GM12878 (cell line): ENCODE measurements at regions not wholly inside any gene's neighbourhood (a gene's known extent, or its start where the extent isn't known, plus 50 kb on each side); places are given as distances from the start of the nearest gene placed in this dataset.

ENCODE experiments used
- ATAC-seq: fragments of 200-7000 bp; cut with Tn5 transposase; 3 replicates; pipeline ENCODE4 v1.9.1; 2020; ENCODE audit warnings: mild to moderate bottlenecking, moderate library complexity
- BruUV-seq: library from RNA; stranded (reverse); fragments of 400-500 nt; replicated peaks from 2 replicates; lab custom pipeline; 2021; lab: Mats Ljungman, UMichigan
- CTCF ChIA-PET: fragments of 300-600 bp; sonication (Branson Sonifier 250); formaldehyde crosslinking; extraction: SDS; loops from one replicate; lab custom pipeline; 2021; ENCODE audit warnings: inconsistent platforms; lab: Yijun Ruan, JAX
- POLR2A ChIA-PET: fragments of 350-600 bp; formaldehyde crosslinking; extraction: SDS; loops from one replicate; lab custom pipeline; 2021; ENCODE audit warnings: inconsistent platforms; lab: Charles Lee
- RAD21 ChIA-PET: fragments of 300-600 bp; sonication (Branson Sonifier 250); formaldehyde crosslinking; loops from one replicate; lab custom pipeline; 2023; ENCODE audit warnings: antibody characterized with exemption; ENCODE audit not compliant: unreplicated experiment; lab: Charles Lee
- SMC1A ChIA-PET: fragments of 300-600 bp; sonication (Branson Sonifier 250); formaldehyde crosslinking; loops from one replicate; lab custom pipeline; 2023; ENCODE audit not compliant: unreplicated experiment, uncharacterized antibody; lab: Charles Lee
- DNase-seq: peaks from one replicate; pipeline ENCODE4 v3.0.0-alpha.2; 2011; ENCODE audit warnings: low read depth, low spot score
- FAIRE-seq: peaks from 3 replicates; lab custom pipeline; 2011; peaks lifted over from hg19 to GRCh38; lab: Jason Lieb, UNC
- H2AFZ ChIP-seq: 2 replicates; pipeline ENCODE4 v1.6.0; 2011; ENCODE audit warnings: low read depth, low read length, control low read depth; ENCODE audit not compliant: control insufficient read depth
- H3K27ac ChIP-seq: 2 replicates; pipeline ENCODE4 v1.5.1; 2011; ENCODE audit warnings: control low read depth; ENCODE audit not compliant: control insufficient read depth, insufficient read depth
- H3K27me3 ChIP-seq, 2 experiments: replicated peaks in 1 of 2; 2 replicates each; pipeline versions ENCODE4 v1.6.0 to v1.6.1; 2011; ENCODE audit warnings: low read length in 1 of 2; ENCODE audit not compliant: control insufficient read depth in 2 of 2, insufficient read depth in 2 of 2
- H3K36me3 ChIP-seq, 2 experiments: 2 replicates each; pipeline ENCODE4 v1.5.1; 2011; ENCODE audit warnings: low read length in 1 of 2; ENCODE audit not compliant: control insufficient read depth in 2 of 2, insufficient read depth in 2 of 2
- H3K4me1 ChIP-seq: 2 replicates; pipeline ENCODE4 v1.6.1; 2011; ENCODE audit warnings: mild to moderate bottlenecking, low read length, moderate library complexity, mixed read lengths; ENCODE audit not compliant: control insufficient read depth, insufficient read depth
- H3K4me2 ChIP-seq: 2 replicates; pipeline ENCODE4 v1.6.0; 2011; ENCODE audit warnings: control low read depth; ENCODE audit not compliant: control insufficient read depth, insufficient read depth
- H3K4me3 ChIP-seq: fragments of 200-600 bp; sonication (generic); 2 replicates; pipeline ENCODE4 v1.5.1; 2016
- H3K79me2 ChIP-seq: 2 replicates; pipeline ENCODE4 v1.6.0; 2011; ENCODE audit warnings: low read length; ENCODE audit not compliant: control insufficient read depth, insufficient read depth
- H3K9ac ChIP-seq: 2 replicates; pipeline ENCODE4 v1.8.0; 2011; ENCODE audit warnings: low read length, control low read depth, mixed read lengths; ENCODE audit not compliant: control insufficient read depth, insufficient read depth
- H3K9me3 ChIP-seq: replicated peaks from 3 replicates; pipeline ENCODE4 v1.5.1; 2011; ENCODE audit warnings: mild to moderate bottlenecking, low read length; ENCODE audit not compliant: control insufficient read depth, insufficient read depth
- H4K20me1 ChIP-seq: 2 replicates; pipeline ENCODE4 v1.6.0; 2011; ENCODE audit not compliant: control insufficient read depth, insufficient read depth
- CTCF ChIP-seq, 3 experiments: IDR thresholded peaks in 2 of 3; conservative IDR thresholded peaks in 1 of 3; 2 replicates each; pipeline ENCODE4 v1.5.1; 2011; ENCODE audit warnings: low read depth in 3 of 3, low read length in 3 of 3, mild to moderate bottlenecking in 3 of 3, control low read depth in 2 of 3, moderate library complexity in 2 of 3, inconsistent platforms in 1 of 3, mixed read lengths in 1 of 3; ENCODE audit not compliant: control insufficient read depth in 2 of 3, insufficient read depth in 1 of 3; ENCODE audit errors: extremely low read depth in 1 of 3
- LARP7 ChIP-seq: fragments of 450-650 bp; IDR thresholded peaks from 2 replicates; pipeline ENCODE4 v1.6.1; 2017; ENCODE audit warnings: mild to moderate bottlenecking
- NFXL1 ChIP-seq: fragments of 450-650 bp; IDR thresholded peaks from 2 replicates; pipeline ENCODE4 v1.6.1; 2017; ENCODE audit warnings: antibody characterized with exemption, mild to moderate bottlenecking, borderline replicate concordance
- NR2F1 ChIP-seq: fragments of 450-650 bp; conservative IDR thresholded peaks from 2 replicates; pipeline ENCODE4 v1.6.1; 2017; ENCODE audit warnings: mild to moderate bottlenecking
- STAT3 ChIP-seq: IDR thresholded peaks from 2 replicates; pipeline ENCODE4 v1.6.1; 2011; ENCODE audit warnings: low read depth, low read length, improper control_type of control experiment
- WGBS: methylation state at CpG from one replicate; pipeline ENCODE4 v1.1.6; 2016; ENCODE audit warnings: low lambda C conversion rate; ENCODE audit not compliant: insufficient replicate concordance, insufficient coverage; ENCODE audit errors: missing lambda C conversion rate; 5-methylcytosine and 5-hydroxymethylcytosine counted together
- in situ Hi-C: fragments of 300-500 bp; cut with MboI; formaldehyde crosslinking; loops from 9 replicates; pipeline ENCODE4 v1.14.3; 2018; ENCODE audit warnings: mixed read lengths
- intact Hi-C: fragments of 100-400 bp; cut with micrococcal nuclease; formaldehyde crosslinking; loops from one replicate; pipeline ENCODE4 v1.14.2; 2022; ENCODE audit not compliant: unreplicated experiment

- H3K4me3 ChIP-seq = no peak overlapping the region
- in situ Hi-C loops (no loop called here), intact Hi-C loops (no loop called here)
- BruUV-seq = no TSS peak
- no peaks in the 10 kb centered on the region for H3K36me3 ChIP-seq
- H2AFZ ChIP-seq = no peak overlapping the region
- ChIA-PET SMC1A (interaction anchor here (0.5 to 1.2 kb wide), 5 partner anchors 12 to 332 kb away, joined by 3 read pairs; no protein-coding TSS in a partner anchor), POLR2A (no interaction called here), CTCF (interaction anchor here (1.1 to 1.3 kb wide), 2 partner anchors 11 to 76 kb away, joined by 3 read pairs; no protein-coding TSS in a partner anchor), RAD21 (interaction anchor here (1.2 kb wide), 2 partner anchors 8 to 60 kb away, joined by 3 read pairs; no protein-coding TSS in a partner anchor)
- FAIRE-seq (no peak), ATAC-seq (peak; percentile 85), DNase-seq (no peak)
- 0% methylated on average over 1 of the region's 1 CpG for WGBS
- no peaks in the 10 kb centered on the region for H3K4me1 ChIP-seq
- TF ChIP-seq NFXL1 (no peak), NR2F1 (peak; percentile 54; the same call in 1 of the 2 replicates)
- H3K9ac ChIP-seq = no peak overlapping the region
- no peaks in the 10 kb centered on the region for H3K9me3 ChIP-seq
- no peak overlapping the region for H3K27ac ChIP-seq
- no peaks in the 10 kb centered on the region for H4K20me1 ChIP-seq
- H3K79me2 ChIP-seq = no peaks in the 10 kb centered on the region
- no peak overlapping the region for H3K4me2 ChIP-seq
- H3K27me3 ChIP-seq = no peaks in the 10 kb centered on the region
Measured at GRCh38 chr3:40911928-40912327, 287.4 kb upstream of the CTNNB1 start.

GRCh38 chr3:40912461-40912860 is 286.8 kb upstream of the CTNNB1 start:
- intact Hi-C loops = no loop called here
- Histone ChIP-seq H3K4me3 (no peak overlapping the region), H2AFZ (no peak overlapping the region), H3K9me3 (no peaks in the 10 kb centered on the region), H4K20me1 (no peaks in the 10 kb centered on the region), H3K36me3 (no peaks in the 10 kb centered on the region), H3K27ac (no peak overlapping the region), H3K4me1 (no peaks in the 10 kb centered on the region), H3K4me2 (no peak overlapping the region), H3K27me3 (no peaks in the 10 kb centered on the region), H3K79me2 (no peaks in the 10 kb centered on the region), H3K9ac (no peak overlapping the region)
- SMC1A ChIA-PET = interaction anchor here (0.5 to 1.7 kb wide), 5 partner anchors 11 to 281 kb away, joined by 3 to 4 read pairs (median 3); no protein-coding TSS in a partner anchor
- ATAC-seq (no peak), DNase-seq (no peak), FAIRE-seq (no peak)
- POLR2A ChIA-PET = no interaction called here
- RAD21 ChIA-PET = no interaction called here
- in situ Hi-C loops = no loop called here
- TF ChIP-seq CTCF (IDR thresholded peaks at IDR 0.05 in 2 of 3, conservative IDR thresholded peaks at IDR 0.05 in 1 of 3; ENCODE audit: control insufficient read depth in 2 of 3, extremely low read depth in 1 of 3, insufficient read depth in 1 of 3, low read depth in 3 of 3, low read length in 3 of 3) (no peak), STAT3 (no peak), LARP7 (no peak)
- BruUV-seq = no TSS peak
- 41% methylated on average over 4 of the region's 4 CpGs for WGBS
- CTCF ChIA-PET = interaction anchor here (1.5 kb wide), 1 partner anchor 15 kb away, joined by 3 read pairs; no protein-coding TSS in a partner anchor
